Loucy (cell line): ENCODE measurements at regions not wholly inside any gene's neighbourhood (a gene's known extent, or its start where the extent isn't known, plus 50 kb on each side); places are given as distances from the start of the nearest gene placed in this dataset.

Source experiments
- EZH2phosphoT487 ChIP-seq: fragments of 200-600 bp; IDR thresholded peaks from 2 replicates; pipeline ENCODE4 v1.6.1; 2018; ENCODE audit warnings: antibody characterized with exemption, mild to moderate bottlenecking, moderate library complexity, borderline replicate concordance
- TF ChIP-seq, protein P1 (sequence below): fragments of 200-600 bp; sonication (generic); conservative IDR thresholded peaks from 2 replicates; pipeline ENCODE4 v1.5.1; 2014; ENCODE audit warnings: mild to moderate bottlenecking, antibody characterized with exemption, low read length

DNA sequence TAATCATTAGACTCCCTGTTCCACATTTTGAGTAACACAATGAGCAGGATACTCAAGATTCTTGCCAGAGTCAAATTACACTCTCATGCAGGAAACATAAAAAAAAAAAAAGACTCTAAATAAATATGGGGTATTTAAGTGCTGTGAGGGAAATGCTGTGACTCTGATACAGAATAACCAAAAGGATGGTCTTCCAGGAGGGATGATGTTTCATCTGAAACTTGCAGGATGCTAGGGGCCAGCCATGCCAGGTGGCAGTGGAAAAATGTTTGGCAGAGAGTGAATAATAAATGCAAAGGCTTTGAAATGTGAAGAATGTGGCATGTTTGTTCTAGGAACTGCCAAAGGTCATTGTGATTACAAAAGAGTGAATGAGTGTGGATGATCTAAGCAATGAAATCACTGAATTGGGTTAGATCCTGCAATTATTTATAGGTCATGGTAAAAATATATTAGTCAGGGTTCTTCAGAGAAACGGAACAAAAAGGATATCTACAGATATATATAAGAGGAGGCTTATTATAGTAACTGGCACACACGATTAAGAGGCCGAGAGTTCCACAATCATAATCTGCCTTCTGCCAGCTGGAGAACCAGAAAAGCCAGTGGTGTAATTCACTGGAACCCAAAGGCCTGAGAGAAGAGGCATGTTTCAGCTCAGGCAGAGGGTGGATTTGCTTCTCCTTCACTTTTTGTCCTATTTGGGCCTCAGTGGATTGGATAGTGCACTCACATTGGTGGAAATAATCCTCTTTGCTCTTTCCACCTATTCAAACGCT, 1832.8 kb upstream of the MIR17HG start:
- TF ChIP-seq, protein P1, sequence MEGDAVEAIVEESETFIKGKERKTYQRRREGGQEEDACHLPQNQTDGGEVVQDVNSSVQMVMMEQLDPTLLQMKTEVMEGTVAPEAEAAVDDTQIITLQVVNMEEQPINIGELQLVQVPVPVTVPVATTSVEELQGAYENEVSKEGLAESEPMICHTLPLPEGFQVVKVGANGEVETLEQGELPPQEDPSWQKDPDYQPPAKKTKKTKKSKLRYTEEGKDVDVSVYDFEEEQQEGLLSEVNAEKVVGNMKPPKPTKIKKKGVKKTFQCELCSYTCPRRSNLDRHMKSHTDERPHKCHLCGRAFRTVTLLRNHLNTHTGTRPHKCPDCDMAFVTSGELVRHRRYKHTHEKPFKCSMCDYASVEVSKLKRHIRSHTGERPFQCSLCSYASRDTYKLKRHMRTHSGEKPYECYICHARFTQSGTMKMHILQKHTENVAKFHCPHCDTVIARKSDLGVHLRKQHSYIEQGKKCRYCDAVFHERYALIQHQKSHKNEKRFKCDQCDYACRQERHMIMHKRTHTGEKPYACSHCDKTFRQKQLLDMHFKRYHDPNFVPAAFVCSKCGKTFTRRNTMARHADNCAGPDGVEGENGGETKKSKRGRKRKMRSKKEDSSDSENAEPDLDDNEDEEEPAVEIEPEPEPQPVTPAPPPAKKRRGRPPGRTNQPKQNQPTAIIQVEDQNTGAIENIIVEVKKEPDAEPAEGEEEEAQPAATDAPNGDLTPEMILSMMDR, result no peak
- TF ChIP-seq EZH2phosphoT487, result no peak
